HG03469 (cell line): ENCODE measurements at regions not wholly inside any gene's neighbourhood (a gene's known extent, or its start where the extent isn't known, plus 50 kb on each side); places are given as distances from the start of the nearest gene placed in this dataset.

Experiments used
- ATAC-seq: cut with Tn5 transposase; IDR thresholded peaks from one replicate; pipeline ENCODE4 v1.9.1; 2021; ENCODE audit warnings: mild to moderate bottlenecking, moderate library complexity, moderate number of reproducible peaks; ENCODE audit not compliant: unreplicated experiment

DNA sequence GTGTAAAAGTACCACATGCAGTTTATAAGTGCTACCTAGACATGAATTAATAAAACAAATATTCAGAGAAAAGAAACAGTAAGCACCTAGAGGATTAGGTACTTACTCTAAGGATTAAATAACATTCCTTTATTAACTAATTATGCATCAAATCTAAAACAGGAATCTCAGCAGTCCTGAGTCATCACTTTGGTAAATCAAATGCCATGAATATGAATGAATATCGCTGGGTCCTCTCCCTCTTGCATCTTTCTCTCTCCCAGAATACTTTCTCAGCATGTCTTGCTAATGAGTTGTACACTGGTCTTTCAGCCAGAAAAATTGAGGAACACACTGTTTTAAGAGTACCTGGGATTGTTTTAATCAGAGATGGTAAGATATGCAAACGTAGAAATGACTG is 225.5 kb upstream of the NFE2L3 start:
- ATAC-seq: no peak

- ATAC-seq: no peak
These were observed 224.9 kb upstream of the NFE2L3 start for GRCh38 chr7:25926891-25927625.

DNA sequence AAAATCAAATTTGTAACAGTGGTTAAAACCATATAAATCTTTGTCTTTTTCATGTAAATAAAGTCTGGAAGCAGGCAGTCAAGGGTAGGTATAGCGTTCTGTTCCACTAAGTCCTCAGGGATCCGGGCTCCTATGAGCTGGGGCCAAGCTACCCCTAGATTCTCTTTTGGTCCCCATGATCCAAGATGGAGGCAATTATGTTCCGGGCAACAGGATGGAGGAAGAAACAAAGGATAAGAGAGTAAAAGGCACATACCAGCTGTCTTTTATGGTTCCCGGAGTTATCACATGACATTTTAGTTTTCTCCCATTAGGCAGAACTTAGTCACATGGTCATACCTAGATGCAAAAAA is 224.4 kb upstream of the NFE2L3 start:
- ATAC-seq: no peak

- ATAC-seq: no peak
These were observed 223.3 kb upstream of the NFE2L3 start for GRCh38 chr7:25928549-25929330.

DNA sequence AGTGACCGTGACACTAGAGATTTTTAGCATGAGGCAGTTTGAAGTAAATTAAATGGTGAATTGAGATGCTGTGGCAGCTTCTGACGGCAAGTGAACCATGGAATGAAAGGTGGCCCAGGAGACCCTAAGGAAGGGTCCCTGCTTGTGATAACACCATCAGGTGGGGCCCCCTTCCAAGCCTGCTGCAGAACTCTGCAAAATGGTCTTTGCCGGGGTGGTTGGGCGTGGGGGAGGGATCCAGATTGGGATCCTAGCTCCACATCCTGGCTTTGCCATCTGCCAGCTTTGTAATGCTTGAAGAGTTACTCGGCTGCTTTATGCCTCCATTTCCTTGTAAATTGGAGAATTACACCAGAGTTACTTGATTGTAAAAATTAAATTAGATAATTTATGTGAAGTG is 222.6 kb upstream of the NFE2L3 start:
- ATAC-seq: no peak

DNA sequence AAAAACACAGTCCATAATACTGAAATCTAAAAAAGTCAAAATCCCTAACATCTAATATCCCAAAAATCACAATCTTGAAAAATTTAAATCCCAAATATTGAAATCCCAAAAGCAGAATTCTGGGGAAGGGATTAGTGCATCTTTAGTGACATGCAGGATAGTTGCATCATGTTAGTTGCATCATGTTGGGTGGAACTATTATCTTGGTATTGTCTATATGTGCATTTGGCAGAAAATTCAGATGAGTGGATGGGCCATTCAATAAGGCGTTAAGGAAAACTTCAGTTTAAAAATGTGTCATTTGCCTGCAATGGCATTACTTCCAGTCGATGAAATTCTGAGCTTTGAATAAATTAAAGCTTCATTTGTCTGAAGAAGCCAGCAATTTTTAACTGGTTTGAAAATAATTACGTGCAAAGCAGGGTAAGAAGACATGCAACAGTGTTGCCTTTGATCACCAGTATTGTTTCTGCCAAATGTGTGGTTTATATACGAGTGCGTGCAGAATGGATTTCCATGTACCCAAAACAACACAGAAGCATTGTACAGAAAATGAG is 221.4 kb upstream of the NFE2L3 start:
- ATAC-seq: no peak

DNA sequence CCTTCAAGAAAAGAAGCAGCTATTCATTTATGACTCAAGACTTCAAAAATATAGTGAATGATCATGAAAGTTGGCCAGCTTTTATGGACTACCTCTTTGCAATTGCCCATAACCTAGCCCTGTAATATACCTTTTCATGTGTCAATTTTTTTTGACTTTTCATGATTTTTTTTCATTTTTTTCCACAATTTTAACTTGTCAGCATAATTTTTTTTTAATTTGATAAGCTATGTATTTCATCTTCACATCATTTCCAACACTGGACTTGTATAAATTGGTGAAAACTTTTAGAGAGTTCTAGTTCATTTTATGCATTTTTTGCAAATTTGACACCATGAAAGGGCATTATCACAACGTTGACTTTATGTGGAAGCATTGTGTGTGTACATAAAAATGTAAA is 220.8 kb upstream of the NFE2L3 start:
- ATAC-seq: no peak

DNA sequence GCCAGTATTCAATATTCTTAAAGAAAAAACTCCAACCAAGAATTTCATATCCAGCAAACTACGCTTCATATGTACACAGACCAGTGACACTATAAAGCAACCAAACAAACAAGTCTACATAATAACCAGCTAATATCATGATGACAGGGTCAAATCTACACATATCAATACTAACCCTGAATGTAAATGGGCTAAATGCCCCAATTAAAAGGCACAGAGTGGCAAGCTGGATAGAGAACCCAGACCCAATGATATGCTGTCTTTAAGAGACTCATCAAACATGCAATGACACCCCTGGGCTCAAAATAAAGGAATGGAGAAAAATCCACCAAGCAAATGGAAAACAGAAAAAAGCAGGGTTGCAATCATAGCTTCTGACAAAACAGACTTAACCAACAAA is 218.1 kb upstream of the NFE2L3 start:
- ATAC-seq: no peak

DNA sequence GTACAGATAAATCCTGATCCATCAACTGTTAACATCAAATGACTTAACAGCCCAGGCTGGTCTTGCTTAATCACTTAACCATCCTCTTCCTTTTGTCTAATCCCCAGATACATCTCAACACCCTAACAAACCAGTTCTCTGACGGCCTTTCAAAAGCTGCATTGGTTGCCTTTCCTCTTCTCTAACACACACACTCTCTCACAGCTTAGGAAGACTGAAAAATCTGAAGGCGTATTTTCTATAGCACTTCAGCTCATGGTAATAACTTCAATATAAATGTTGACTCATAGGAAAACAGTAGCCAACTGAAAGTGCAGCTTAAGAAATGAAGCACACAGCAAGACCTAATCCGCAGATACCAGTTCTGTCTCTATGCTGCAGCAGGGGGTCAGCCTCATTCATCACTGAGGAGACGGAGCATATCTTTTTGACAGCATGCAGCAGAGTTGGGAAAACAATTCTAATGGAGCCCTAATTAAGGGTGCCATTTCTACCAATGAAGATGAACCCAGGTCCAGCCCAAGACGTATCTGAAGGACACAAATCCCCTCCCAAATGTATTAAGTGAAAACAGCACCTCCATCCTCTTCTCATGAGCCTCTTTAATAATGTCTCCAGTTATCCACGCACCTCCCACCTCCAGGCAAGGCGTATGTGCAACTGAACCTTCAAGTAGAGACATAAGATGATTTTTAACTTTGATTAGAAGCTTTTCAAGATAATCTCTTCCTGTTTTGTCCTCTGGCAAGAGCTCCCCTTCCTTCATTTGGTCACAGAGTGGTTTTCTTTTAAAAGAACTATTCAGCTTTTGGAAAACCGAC is 211.7 kb upstream of the NFE2L3 start:
- ATAC-seq: no peak

DNA sequence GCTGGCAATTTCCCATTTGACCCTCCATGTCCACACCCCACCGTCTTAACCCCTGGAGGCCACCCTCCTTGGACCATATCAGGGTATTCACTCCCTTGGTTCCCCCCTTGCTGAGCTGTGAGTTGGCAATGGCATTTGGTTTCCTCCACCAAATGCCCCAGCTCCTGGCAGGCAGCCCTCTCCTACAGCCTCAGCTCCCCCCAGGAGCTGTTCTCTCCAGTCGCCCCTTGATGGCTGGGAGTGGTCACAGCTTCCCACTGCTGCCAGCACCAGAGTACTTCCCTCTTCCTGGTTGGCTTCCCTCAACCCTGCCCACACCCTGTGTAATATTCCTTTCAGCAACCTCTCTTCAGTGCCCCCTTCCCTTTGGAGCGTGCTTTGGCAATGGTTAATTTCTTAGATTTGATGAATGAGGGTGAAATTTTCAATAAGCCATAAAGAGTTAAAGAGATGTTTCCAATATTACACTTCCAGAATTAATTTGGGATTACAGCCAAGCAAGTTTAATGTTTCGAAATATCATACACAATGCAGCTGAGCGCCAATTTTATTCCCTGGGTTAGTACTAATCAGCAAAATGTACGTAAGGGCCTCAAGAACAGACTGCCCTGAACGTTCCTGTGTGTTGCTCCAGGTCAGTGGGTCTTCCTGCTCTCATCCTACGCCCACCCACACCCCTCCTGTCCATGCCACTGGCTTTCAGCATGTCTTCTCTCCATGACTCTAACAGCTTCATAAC is 207.1 kb upstream of the NFE2L3 start:
- ATAC-seq: no peak

DNA sequence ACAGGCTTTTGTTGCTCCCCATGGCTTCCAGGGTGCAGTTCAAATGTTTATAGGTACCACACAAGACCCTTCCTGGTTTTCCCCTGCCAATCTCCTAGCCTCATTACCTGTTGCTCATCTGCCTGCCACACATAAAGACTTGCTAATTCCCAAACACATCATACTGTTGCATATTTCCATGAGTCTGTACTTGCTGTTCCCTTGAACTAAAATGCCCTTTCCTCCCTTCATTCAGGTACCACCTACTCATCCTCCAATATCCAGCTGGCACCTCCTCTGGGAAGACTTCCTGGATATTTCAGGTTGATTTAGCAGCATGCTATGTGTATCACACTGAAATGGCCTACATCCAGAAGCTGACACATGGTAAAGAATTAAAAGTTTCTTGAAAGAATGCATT is 206.4 kb upstream of the NFE2L3 start:
- no peak for ATAC-seq

- no peak for ATAC-seq
These were observed 205.8 kb upstream of the NFE2L3 start for GRCh38 chr7:25946181-25946580.

DNA sequence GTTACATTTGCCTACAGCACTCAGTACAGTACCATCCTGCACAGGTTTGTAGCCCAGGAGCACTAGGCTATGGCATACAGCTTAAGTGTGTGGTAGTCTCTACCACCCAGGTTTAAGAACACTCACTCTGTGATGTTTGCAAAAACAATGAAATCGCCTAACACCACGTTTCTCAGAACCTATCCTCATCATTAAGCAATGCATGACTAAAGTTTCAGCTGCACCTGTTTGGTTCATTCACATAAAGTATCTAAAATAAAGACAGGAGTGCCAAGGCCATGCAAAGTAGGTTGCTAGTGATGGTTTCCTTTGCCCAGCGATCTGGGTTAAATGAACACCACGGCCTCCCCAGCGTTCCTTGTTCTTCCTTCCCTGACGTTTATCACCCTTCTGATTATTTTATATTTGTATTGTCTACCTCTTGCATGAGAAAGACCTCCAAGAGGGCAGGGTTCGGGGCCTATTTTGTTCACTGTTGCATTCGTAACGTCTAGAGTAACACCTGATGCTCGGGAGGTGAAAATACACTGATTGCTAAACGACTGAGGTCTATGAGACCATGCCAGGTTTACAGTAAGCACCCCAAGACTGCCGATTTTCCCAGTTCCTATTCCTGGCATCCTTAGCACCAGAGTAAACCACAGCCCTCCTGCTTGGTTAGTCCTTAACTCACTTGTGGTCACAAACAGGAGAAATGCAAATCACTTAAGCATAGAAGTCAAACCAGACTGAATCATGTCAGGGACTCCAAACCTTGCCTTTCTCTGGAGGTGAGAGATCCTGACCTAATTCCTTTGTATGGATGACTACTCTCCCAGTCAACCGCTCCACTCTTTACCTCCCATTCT is 204.1 kb upstream of the NFE2L3 start:
- ATAC-seq: no peak

DNA sequence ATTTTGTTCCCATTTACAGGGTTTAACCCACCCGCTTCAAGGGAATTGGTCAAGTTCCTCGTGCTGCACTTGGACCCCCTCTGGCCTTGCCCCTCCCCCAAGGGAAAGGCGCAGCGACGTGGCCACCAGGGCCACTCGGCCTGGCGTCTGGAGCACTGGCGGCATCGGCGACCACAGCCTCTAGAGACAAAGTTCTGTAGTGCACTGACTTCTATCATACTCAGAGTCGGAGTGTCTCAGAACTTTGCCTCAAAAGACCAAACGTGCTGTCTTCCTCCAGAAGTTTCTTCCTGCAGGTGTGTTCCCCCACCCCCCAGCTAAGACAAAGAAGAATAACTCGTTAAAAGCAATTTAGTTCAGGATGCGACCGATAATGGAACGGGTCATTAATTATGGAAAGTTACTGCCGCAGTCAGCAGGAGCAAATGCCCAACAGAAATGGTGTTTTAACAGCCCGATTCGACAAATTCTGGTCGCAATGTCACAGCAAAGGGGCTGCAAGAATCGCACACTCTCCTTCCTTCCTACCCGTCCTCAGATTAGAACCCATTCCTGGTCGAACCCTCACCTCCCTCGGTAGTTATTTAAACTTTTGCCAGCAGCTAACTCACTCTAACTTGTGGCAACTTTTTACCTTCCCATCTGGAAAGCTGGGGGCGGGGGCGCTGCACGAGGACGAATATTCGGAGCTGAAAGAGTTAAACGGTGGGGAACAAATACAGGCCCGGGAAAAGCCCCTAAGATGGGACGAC is 202.1 kb upstream of the NFE2L3 start:
- ATAC-seq: no peak

- peak; percentile 60 for ATAC-seq
These were observed 201.2 kb upstream of the NFE2L3 start for GRCh38 chr7:25950488-25951413.

DNA sequence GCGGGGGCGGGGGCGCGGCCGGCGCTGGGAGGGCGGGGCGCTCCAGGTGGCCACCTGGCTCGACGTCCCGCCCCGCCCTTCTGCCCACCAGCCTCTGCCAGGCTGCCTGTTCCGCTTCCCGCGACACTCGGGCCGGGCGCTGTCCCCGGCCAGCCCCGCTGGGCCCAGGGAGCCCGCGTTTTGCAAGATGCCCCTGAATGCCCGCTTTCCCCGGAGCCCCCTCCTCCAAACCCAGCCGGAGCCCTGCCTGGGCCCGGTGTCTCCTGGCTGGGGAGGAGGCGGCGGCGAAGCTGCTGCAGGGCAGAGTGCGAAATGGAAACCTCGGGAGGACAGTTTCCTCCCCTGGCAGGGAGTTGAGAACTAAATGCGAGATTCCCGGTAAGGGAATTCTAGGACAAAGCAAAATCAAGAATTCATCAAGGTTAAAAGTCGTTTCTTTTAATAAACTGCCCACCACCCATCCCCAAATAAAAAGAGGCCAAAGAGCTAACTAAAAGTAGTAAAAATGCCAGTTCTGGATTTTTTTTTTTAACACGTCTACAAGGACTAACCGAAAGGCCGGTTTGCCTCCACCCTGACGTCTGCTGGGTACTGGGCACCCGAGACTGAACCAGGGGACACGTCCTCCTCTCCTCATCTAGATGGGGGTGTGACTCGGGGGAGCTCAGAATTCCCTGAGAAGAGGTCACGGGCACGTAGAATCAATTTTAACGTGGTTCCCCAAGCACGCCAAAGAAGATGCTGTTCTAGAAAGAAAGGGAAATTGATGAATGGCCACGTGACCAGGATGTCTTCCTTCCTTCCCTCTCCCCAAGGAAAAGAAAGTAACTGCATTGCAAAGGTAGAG is 200.4 kb upstream of the NFE2L3 start:
- ATAC-seq: peak; percentile 25
